Panc1 (cell line): ENCODE measurements at regions not wholly inside any gene's neighbourhood (a gene's known extent, or its start where the extent isn't known, plus 50 kb on each side); places are given as distances from the start of the nearest gene placed in this dataset.

Experiments
- ATAC-seq: fragments of 200-7000 bp; cut with Tn5 transposase; 2 replicates; pipeline ENCODE4 v1.9.1; 2020; ENCODE audit warnings: mild to moderate bottlenecking, moderate library complexity
- BruUV-seq: library from RNA; stranded (reverse); fragments of 400-500 nt; replicated peaks from 2 replicates; lab custom pipeline; 2021; lab: Mats Ljungman, UMichigan
- CTCF ChIA-PET: fragments of 300-600 bp; sonication (Branson Sonifier 250); formaldehyde crosslinking; loops from one replicate; lab custom pipeline; 2022; ENCODE audit warnings: antibody characterized with exemption; lab: Charles Lee
- POLR2A ChIA-PET: fragments of 300-600 bp; sonication (Branson Sonifier 250); formaldehyde crosslinking; loops from one replicate; lab custom pipeline; 2022; ENCODE audit warnings: antibody characterized with exemption; lab: Charles Lee
- DNase-seq: peaks from one replicate; pipeline ENCODE4 v3.0.0-alpha.2; 2010; ENCODE audit warnings: low read depth, low spot score
- H3K27ac ChIP-seq: 2 replicates; pipeline ENCODE4 v1.5.1; 2011; ENCODE audit warnings: mild to moderate bottlenecking, low read length, inconsistent platforms
- H3K27me3 ChIP-seq: fragments of 200-500 bp; sonication (Bioruptor generic); 2 replicates; pipeline ENCODE4 v1.6.0; 2014; ENCODE audit warnings: low read length, inconsistent platforms; ENCODE audit not compliant: control insufficient read depth, insufficient read depth
- H3K36me3 ChIP-seq: fragments of 200-500 bp; sonication (Bioruptor generic); 2 replicates; pipeline ENCODE4 v1.5.1; 2014; ENCODE audit warnings: inconsistent platforms, mild to moderate bottlenecking, low read length, moderate library complexity; ENCODE audit not compliant: control insufficient read depth, insufficient read depth
- H3K4me1 ChIP-seq: 2 replicates; pipeline ENCODE4 v1.5.1; 2011; ENCODE audit warnings: inconsistent platforms, mild to moderate bottlenecking, low read length, moderate library complexity; ENCODE audit not compliant: control insufficient read depth, insufficient read depth
- H3K4me3 ChIP-seq, 2 experiments: 2 replicates each; pipeline ENCODE4 v1.5.1; 2011 to 2012; ENCODE audit warnings: low read depth in 2 of 2, low read length in 2 of 2, mild to moderate bottlenecking in 2 of 2, inconsistent platforms in 1 of 2, moderate library complexity in 1 of 2
- H3K9me3 ChIP-seq: fragments of 200-500 bp; sonication (Bioruptor generic); 2 replicates; pipeline ENCODE4 v1.5.1; 2014; ENCODE audit warnings: low read depth, mild to moderate bottlenecking, inconsistent platforms, low read length, moderate library complexity; ENCODE audit not compliant: control insufficient read depth, insufficient read depth
- CTCF ChIP-seq: fragments of 450-650 bp; IDR thresholded peaks from 2 replicates; pipeline ENCODE4 v1.5.1; 2017; ENCODE audit warnings: mild to moderate bottlenecking
- POLR2AphosphoS5 ChIP-seq: IDR thresholded peaks from 2 replicates; pipeline ENCODE4 v1.6.1; 2012; ENCODE audit warnings: mild to moderate bottlenecking, low read depth, low read length, moderate library complexity
- SIN3A ChIP-seq: IDR thresholded peaks from 2 replicates; pipeline ENCODE4 v1.6.1; 2012; ENCODE audit warnings: low read depth, mild to moderate bottlenecking, low read length, moderate library complexity, borderline replicate concordance; ENCODE audit not compliant: insufficient read depth
- TCF7L2 ChIP-seq: IDR thresholded peaks from 2 replicates; pipeline ENCODE4 v1.6.1; 2011; ENCODE audit warnings: mild to moderate bottlenecking, low read depth, low read length, inconsistent platforms
- in situ Hi-C: cut with HindIII; loops from 2 replicates; pipeline ENCODE4 v1.10.0; 2016; ENCODE audit warnings: low sequenced_read_pairs, low pct_unique_long_range_greater_than_20kb
- intact Hi-C: fragments of 100-400 bp; cut with micrococcal nuclease; formaldehyde crosslinking; loops from one replicate; pipeline ENCODE4 v1.10.0; 2022; ENCODE audit not compliant: unreplicated experiment
- TF ChIP-seq, protein P1 (sequence below), 2 experiments: IDR thresholded peaks; 2 replicates each; pipeline ENCODE4 v1.6.1; 2011 to 2012; ENCODE audit warnings: low read depth in 2 of 2, control low read depth in 1 of 2, low read length in 1 of 2, mild to moderate bottlenecking in 1 of 2, moderate library complexity in 1 of 2; ENCODE audit not compliant: insufficient read depth in 1 of 2

- DNase-seq, result no peak
- in situ Hi-C loops, result no loop called here
- Histone ChIP-seq H3K27me3 (peaks cover 2% of the 10 kb centered on the region; the same call in 1 of the 2 replicates), H3K9me3 (no peaks in the 10 kb centered on the region), H3K4me1 (no peaks in the 10 kb centered on the region; the same call in 1 of the 2 replicates), H3K27ac (no peak overlapping the region), H3K36me3 (no peaks in the 10 kb centered on the region), H3K4me3 (no peak overlapping the region)
- TF ChIP-seq CTCF, result no peak
- intact Hi-C loops, result no loop called here
- no TSS peak for BruUV-seq
- ChIA-PET CTCF (no interaction called here), POLR2A (no interaction called here)
- no peak for ATAC-seq
Observed at GRCh38 chr5:175120412-175120811, 323.6 kb downstream of the DRD1 start.

DNA sequence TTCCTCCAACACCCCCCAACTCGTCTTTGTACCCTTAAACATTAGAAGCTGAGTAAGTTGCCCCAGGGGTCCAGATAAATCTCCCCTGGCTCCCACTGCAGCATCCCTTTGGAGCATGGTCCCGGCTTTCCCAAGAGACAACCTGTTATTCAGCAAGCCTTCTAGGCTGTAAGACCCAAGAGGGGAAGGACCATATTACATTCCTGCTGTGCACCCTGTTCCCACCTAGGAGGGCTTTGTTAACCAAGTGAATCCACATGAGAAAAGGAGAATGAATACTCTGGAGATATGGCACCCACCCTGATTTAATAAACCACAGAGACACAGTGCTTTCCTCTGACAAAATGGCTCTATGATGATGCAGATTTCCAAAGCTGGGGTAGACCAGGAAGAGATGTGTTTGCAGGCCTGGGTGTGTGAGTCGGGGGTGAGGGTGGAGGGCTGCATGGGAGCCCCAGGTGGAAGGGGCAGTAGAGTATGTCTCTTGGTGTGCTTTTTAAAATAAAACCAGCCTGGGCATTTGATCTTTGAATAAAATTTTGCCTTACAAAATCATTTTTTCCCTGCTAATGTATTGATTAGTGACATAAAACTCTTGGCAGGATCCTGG, 325.2 kb downstream of the DRD1 start:
- no peak for TF ChIP-seq SIN3A
- TF ChIP-seq, protein P1, sequence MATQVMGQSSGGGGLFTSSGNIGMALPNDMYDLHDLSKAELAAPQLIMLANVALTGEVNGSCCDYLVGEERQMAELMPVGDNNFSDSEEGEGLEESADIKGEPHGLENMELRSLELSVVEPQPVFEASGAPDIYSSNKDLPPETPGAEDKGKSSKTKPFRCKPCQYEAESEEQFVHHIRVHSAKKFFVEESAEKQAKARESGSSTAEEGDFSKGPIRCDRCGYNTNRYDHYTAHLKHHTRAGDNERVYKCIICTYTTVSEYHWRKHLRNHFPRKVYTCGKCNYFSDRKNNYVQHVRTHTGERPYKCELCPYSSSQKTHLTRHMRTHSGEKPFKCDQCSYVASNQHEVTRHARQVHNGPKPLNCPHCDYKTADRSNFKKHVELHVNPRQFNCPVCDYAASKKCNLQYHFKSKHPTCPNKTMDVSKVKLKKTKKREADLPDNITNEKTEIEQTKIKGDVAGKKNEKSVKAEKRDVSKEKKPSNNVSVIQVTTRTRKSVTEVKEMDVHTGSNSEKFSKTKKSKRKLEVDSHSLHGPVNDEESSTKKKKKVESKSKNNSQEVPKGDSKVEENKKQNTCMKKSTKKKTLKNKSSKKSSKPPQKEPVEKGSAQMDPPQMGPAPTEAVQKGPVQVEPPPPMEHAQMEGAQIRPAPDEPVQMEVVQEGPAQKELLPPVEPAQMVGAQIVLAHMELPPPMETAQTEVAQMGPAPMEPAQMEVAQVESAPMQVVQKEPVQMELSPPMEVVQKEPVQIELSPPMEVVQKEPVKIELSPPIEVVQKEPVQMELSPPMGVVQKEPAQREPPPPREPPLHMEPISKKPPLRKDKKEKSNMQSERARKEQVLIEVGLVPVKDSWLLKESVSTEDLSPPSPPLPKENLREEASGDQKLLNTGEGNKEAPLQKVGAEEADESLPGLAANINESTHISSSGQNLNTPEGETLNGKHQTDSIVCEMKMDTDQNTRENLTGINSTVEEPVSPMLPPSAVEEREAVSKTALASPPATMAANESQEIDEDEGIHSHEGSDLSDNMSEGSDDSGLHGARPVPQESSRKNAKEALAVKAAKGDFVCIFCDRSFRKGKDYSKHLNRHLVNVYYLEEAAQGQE (IDR thresholded peaks at IDR 0.05; ENCODE audit: insufficient read depth in 1 of 2, low read depth in 2 of 2, low read length in 1 of 2), result no peak
- in situ Hi-C loops (no loop called here), intact Hi-C loops (no loop called here)
- no TSS peak for BruUV-seq
- Histone ChIP-seq H3K27ac (no peak overlapping the region), H3K9me3 (no peaks in the 10 kb centered on the region), H3K4me1 (no peaks in the 10 kb centered on the region; the same call in 1 of the 2 replicates), H3K4me3 (no peak overlapping the region), H3K36me3 (no peaks in the 10 kb centered on the region), H3K27me3 (peaks cover 2% of the 10 kb centered on the region; the same call in 1 of the 2 replicates)
- no peak for ATAC-seq
- POLR2A ChIA-PET, result no interaction called here
- DNase-seq, result no peak
- CTCF ChIA-PET, result no interaction called here

- no TSS peak for BruUV-seq
- Histone ChIP-seq H3K9me3 (no peaks in the 10 kb centered on the region), H3K4me3 (no peak overlapping the region), H3K27ac (no peak overlapping the region), H3K36me3 (no peaks in the 10 kb centered on the region), H3K27me3 (no peaks in the 10 kb centered on the region; the same call in 1 of the 2 replicates), H3K4me1 (no peaks in the 10 kb centered on the region; the same call in 1 of the 2 replicates)
- intact Hi-C loops, result no loop called here
- ATAC-seq (no peak), DNase-seq (no peak)
- ChIA-PET POLR2A (no interaction called here), CTCF (interaction anchor here (0.6 kb wide), 1 partner anchor 127 kb away, joined by 3 read pairs; no protein-coding TSS in a partner anchor)
- TF ChIP-seq, protein P1 (IDR thresholded peaks at IDR 0.05; ENCODE audit: insufficient read depth in 1 of 2, low read depth in 2 of 2, low read length in 1 of 2), result no peak
- no peak for TF ChIP-seq CTCF
- TF ChIP-seq TCF7L2, result no peak
- no peak for TF ChIP-seq SIN3A
- no peak for TF ChIP-seq POLR2AphosphoS5
- in situ Hi-C loops, result no loop called here
Observed at GRCh38 chr5:175116466-175117048, 327.4 kb downstream of the DRD1 start.
